CD4-positive, alpha-beta T cell treated with Interleukin-15 for 4 hours (primary cell): ENCODE measurements at regions not wholly inside any gene's neighbourhood (a gene's known extent, or its start where the extent isn't known, plus 50 kb on each side); places are given as distances from the start of the nearest gene placed in this dataset.
A peak's percentile ranks its signal among the peaks of the same experiment; 100 is the strongest.
"Not testable (repeated sequence)": the region's sequence is repeated elsewhere in the genome, so short reads cannot be mapped to it uniquely, and the experiment has no call there.

Experiments used
- DNase-seq: peaks from one replicate; pipeline ENCODE4 v3.0.0-alpha.2; 2020; ENCODE audit warnings: low spot score

DNA sequence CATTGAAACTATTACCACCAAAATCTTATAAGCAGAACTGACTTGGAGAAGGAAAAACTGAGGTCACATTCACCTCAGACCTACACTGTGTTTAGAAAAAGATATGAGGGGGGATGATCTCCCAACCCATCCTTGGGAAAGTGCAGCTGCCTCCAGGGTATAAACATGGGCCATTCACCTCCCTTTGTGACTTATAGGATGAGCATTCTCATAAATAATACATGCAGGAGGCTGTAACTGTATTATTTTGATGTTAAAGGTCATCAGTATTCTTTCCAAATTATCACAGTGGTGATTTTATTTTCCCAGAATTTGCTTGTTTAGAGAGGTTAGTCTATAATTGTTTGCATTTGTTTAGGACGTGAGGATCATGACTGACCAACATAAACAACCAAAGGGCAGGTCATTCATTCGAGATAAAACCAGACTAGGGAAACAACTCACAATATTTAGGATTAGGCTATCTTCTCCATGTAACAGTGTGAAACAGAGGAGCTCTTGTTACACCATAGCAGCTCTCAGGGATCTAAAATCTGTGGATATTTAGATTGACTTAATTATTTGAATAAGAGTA is 109.2 kb upstream of the NR5A2 start:
- DNase-seq = no peak

DNA sequence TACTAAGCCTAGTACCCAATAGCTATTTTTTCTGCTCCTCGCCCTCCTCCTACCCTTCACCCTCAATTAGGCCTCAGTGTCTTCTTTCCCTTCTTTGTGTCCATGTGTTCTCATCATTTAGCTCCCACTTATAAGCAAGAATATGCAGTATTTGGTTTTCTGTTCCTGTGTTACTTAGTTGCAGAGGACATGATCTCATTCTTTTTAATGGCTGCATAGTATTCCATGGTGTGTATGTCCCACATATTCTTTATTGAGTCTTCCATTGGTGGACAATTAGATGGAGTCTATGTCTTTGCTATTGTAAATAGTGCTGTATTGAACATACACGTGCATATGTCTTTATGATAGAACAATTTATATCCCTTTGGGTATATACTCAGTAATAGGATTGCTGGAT is 106.9 kb upstream of the NR5A2 start:
- no peak for DNase-seq

DNA sequence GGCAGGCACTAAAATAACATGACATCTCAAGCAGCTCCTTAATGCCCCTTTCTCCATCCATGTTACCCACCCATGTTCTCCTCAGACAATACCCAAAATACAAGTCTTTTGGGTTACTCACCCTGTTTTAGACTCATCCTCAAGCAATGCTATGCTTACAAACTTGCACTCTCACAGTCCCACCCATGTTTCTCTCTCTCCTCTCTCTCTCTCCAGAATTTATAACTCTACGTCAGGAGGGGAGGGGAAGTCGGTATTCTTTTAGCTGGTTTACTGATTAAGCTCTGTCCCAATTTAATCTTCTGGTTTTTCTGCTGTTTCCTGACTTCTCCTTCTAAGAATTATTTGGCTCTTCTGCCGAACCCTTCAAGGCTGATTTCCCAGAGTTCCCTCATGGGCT is 98.0 kb upstream of the NR5A2 start:
- DNase-seq = no peak

DNA sequence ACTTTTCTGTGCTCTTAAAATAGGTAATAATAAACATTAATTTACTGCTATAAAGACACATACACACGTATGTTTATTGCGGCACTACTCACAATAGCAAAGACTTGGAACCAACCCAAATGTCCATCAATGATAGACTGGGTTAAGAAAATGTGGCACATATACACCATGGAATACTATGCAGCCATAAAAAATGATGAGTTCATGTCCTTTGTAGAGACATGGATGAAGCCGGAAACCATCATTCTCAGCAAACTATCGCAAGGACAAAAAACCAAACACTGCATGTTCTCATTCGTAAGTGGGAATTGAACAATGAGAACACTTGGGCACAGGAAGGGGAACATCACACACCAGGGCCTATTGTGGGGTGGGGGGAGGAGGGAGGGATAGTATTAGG is 97.4 kb upstream of the NR5A2 start:
- DNase-seq = not testable (repeated sequence)

DNA sequence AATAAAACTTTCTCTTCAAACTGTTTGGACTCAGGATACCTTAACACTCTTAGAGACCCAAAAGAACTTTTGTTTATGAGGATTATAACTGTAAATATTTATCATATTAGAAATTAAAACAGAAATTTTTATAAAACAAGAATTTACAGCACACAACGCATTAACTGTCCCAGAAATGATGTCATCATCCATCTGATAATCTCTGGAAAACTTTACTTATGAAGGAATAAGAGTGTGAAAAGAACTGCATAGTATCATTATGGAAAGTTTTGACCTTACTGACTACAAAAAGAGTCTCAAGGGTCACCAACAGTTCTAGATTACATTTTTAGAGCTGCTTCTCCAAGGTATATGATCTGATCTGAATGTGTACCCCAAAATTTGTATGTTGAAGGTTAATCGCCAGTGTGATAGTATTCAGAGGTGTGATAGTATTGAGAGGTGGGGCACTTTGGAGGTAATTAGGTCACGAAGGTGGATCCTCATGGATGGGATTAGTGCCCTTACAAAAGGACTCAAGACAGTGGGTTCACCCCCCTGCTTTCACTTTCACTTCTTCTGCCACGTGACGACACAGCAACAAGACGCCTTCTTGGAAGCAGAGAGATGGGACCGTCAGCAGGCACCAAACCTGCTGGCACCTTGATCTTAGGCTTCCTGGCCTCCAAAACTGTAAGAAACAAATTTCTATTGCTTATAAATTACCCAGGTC is 95.7 kb upstream of the NR5A2 start:
- DNase-seq = peak; percentile 4

DNA sequence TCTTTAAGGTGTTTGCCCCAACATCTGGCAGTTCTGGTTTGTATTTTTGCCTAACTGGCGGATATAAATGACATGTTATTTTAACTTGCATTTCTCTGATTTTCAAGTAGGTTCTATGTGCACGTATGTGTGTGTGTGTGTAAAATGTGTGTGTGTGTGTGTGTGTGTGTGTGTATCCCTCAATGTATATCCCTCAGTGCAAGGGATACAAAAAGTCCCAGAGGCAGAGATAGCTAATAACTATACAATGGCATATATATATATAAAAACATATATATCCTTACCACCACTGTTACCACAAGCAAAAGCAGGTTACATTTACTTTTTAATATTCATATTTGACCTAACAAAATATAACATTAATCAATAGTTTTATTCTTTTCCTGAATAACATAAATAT is 95.0 kb upstream of the NR5A2 start:
- no peak for DNase-seq

DNA sequence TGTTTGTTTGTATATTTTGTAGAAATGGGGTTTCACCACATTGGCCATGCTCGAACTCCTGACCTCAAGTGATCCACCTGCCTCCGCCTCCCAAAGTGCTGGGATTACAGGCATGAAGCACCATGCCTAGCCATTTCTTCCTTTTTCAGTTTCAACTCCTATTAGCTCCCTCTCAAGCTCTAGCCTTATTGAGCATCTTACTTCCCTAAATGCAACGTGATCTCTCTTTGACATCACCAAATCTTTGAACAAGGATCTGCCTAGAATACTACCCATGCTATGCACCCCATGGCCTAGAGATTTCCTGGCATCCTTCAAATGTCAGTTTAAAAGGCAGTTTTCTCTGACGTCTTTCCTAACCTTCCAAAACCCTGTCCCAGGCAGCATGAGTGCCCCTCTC is 91.1 kb upstream of the NR5A2 start:
- no peak for DNase-seq

DNA sequence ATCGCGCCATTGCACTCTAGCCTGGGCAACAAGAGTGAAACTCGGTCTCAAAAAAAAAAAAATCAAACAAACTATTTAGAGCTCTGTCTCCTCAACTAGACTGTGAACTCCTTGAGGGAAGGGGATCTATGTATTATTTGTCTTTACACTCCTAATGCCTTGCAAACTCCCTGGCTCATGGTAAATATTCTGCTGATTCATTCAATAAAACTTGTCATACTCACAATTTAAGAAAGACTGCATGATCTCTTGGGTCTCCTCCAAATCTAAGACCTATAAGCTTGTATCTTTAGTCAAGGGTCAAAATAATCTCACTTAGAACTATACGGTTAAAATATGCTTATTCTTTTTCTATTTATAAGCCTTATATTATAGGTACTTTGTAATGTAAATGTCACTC is 90.3 kb upstream of the NR5A2 start:
- DNase-seq = no peak

DNA sequence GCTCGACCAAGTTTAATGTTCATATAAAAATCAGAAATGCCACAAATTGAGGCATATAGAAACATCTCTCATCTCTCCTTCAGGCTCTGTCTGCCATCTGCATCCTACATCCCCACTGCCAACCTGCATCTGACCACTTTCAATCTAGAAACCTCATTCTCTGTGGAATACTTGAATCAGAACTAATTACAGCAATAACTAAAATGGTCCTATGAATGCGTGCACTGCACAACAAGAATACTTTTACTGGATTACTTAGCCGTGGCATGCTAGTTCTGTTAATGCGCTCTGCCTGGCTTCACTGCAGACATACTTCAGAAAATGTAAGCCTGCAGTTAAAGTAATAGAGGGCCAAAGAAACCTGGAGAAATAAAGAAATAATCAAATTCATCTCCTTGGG is 89.8 kb upstream of the NR5A2 start:
- DNase-seq = no peak

DNA sequence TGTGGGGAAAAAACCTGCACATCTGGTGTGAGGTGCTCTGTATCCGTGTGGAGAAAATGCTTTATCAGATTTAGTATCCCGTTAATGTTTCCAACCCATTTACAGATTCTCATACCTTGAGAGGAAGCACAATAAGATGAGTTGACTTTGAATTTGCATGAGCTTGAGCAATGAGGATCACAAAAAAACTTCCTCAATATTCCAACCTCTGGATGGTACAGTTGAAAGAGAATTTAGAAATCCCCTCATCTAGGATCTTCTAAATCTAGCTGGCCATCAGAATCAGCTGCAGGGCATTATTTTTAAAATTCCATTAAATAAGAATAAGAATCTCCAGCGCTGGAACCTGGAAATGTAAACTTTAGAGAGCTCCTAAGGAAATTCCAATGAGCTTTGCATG is 82.5 kb upstream of the NR5A2 start:
- DNase-seq = no peak

DNA sequence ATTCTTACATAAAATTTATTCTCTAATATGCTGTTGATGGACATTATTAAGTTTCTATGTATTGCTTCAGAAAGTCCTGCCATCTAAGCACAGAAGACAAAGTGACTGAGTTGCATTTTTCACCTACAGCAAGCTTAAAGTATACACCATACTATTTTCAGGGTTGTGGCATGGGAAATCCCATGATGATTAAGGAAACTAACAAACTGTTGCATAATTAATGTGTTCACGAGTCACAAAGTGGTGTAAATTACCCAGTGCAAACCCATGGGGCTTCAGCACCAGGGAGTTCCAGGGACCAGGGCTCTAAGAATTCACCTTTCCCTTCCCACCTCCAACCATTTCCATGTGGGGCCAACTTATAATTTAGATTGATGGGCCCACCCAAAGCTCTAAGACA is 81.9 kb upstream of the NR5A2 start:
- DNase-seq = no peak

DNA sequence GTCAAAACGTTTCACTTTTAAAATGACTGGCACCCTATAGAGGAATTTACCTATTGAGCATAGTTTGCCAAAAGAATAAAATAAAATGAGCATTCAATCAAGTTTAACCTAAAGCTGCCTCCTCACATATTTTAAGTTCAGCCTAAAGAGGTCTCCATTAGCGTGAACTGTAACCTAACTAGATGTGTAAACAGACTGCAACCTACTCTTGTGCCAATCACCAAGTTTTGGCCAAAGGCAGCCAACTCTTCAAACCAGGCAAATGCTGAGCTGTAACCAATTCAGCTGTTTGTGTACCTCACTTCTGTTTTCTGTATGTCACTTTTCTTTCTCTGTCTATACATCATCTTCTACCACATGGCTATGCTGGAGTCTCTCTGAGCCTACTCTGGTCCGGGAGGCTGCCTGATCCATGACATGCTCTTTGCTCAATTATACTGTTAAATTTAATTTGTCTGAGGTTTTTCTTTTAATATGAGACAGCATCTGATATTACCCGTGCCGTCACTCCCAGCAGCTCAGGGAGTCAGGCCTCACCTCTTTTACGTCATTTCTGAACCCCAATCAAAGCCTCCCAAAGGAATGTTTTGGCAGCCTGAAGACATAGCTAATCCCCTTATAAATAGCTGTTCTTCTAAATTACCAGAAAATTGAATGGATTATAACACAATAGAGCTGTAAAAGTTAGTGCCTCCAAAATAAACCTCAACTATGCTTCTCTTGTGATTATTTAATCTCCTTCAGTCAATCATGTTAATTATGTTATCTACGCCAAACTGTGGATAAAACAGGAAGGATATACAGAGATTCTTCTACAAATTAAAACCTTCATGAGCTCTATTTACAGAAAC is 81.0 kb upstream of the NR5A2 start:
- DNase-seq = no peak

DNA sequence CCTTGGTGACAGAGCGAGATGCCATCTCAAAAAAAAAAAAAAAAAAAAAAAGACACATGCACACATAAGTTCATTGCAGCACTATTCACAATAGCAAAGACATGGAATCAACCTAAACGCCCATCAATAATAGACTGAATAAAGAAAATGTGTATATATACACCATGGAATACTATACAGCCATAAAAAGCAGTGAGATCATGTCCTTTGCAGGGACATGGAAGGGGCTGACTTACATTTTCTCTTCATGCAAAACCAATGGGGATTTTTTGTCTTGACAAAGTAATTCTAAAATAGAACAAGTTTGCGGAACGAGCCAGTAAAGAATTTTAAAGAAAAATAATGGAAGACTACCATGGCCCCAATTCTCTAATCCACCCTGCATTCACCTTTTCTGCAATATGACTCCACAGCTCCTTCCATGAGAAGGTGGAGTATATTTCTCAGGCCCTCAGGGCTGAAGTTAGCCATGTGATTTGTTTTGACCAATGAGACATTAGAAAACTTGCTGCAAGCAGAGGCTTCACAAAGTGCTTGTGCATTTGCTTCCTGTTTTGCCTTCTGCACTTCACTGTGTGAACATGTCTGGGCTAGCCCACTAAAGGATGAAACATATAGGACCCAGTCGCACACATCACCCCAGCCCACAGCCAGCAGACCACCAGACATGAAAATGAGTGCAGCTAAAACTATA is 78.8 kb upstream of the NR5A2 start:
- no peak for DNase-seq

DNA sequence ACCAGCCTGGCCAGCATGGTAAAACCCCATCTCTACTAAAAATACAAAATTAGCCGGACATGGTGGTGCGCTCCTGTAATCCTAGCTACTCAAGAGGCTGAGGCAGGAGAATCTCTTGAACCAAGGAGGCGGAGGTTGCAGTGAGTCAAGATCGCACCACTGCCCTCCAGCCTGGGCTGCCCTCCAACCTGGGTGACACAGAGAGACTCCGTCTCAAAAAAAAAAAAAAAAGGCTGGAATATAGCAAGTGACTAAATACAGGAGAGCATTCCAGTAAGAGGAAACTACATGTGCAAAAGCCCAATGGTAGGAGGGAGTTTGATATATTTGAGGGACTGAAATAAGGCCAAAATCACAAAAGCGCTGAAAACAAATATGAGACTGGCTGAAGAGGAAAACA is 76.5 kb upstream of the NR5A2 start:
- DNase-seq = not testable (repeated sequence)

DNA sequence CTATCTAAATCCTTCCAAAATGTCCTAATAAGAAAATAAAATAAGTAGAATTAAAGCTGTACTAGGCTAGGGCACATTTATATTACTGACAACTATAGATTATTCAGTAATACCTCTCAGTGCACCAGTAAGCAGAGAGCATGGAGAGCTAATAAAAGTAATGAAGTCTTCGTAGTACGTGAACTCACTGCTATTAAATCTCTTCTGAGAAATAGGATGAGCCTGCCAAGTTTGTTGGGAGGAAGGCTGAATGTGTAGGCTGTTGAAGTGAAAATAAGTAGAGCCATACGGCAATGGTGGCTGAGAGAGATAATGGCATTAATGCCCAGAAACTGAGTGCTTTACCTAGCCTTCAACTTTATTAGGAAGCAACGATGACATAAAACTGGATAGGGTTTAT is 73.9 kb upstream of the NR5A2 start:
- DNase-seq = no peak

DNA sequence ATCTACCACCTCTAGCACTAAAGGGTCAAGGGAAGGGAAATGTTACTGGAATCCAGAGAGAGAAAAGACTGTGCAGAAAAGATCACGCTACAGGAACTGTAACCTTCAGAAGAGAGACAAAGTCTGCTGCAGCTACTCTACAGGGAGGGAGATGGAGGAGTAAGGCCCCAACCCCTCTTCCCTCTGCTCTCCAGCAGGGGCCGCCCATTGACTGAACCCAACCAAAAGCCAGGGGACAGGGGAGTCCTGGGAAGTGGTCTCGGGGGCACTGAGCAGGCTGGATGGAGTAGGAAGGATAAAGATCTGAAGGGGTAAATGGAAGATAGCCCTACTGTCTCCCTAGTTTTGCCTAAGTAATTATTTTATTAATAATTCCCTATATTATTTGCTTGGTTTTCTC is 72.8 kb upstream of the NR5A2 start:
- DNase-seq = no peak

DNA sequence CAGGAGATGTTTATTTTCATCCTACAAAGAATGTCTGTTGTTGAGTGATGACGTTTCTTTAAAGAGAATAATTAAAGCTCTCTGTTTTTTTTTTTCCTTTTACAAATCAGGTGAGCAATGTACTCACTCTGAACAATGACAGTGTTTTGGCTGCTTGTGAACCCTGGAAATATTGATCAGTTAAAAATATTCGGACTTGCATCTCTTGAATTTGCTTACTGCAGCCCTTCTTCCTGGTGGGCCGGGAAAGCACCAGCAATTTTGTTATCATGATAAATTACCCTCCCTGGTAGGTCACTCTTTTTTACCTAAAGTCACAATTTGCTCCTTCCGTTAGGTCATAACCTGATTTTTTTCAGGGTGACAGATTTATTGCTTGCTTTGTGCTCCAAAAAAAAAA is 72.3 kb upstream of the NR5A2 start:
- DNase-seq = no peak

DNA sequence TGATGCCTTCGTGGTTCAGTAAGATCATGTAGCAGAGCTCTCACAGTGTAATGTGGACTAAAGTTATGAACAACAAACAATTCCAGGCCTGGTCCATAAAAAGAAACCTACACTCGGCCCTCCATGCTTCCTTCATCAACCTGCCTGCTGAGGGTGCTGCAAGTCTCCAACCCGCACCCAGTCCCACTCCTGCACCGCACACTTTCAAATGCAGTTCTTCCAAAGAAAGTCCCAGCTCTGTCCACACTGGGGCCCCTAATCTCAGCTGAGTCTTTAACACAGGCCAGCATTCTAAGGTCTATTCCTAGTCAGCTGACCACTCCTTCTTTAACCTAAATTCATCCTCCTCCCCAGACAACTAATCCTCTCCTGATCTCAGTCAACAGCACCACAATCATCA is 71.5 kb upstream of the NR5A2 start:
- DNase-seq = no peak

DNA sequence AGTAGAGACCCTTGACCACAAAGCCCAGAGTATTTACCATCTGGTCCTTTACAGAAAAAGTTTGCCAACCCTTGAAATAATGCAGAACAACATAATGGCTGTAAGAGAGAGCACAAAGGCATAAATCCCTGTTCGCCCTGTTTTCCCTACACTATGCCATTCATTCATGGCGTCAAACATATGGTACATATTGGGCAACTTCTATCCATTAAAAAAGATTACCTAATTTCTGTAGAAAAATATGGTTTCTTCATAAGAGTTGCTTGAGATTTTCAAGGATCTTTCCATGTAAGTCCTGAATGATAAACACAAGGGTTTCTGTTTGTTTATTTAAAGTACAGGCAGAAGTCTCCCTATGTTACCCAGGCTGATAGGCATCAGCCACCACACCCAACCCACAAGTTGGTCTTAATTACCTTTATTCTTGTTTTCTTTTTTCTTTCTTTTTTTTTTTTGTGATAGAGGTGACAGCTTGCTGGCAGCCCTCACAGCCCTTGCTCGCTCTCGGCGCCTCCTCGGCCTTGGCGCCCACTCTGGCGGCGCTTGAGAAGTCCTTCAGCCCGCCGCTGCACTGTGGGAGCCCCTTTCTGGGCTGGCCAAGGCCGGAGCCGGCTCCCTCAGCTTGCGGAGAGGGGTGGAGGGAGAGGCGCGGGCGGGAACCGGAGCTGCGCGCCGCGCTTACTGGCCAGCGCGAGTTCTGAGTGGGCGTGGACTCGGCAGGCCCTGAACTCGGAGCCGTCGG is 68.3 kb upstream of the NR5A2 start:
- DNase-seq = no peak

DNA sequence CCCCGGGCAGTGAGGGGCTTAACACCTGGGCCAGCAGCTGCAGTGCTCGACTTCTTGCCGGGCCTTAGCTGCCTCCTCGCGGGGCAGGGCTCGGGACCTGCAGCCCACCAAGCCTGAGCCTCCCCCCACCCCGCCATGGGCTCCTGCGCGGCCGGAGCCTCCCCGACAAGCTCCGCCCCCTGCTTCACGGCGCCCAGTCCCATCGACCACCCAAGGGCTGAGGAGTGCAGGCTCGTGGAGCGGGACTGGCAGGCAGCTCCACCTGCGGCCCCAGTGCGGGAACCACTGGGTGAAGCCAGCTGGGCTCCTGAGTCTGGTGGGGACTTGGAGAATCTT is 67.8 kb upstream of the NR5A2 start:
- no peak for DNase-seq

DNA sequence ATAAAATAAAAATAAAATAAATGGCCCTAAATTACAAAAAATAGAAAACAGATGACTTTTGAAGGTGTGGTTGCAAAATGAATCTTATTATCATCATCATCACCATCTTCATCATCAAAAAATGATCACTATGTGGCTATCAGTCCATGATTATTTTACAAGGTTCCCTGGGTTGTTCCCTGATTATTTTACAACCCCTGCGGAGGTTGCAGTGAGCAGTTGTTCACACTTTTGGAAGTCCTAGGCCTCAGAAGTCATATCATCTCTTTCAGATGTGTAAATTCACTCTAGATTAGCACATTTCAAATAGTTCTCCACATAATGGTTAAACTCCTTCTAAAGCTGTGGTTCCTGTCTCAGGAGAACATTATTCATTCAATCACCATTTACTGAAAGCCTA is 57.4 kb upstream of the NR5A2 start:
- DNase-seq = no peak

DNA sequence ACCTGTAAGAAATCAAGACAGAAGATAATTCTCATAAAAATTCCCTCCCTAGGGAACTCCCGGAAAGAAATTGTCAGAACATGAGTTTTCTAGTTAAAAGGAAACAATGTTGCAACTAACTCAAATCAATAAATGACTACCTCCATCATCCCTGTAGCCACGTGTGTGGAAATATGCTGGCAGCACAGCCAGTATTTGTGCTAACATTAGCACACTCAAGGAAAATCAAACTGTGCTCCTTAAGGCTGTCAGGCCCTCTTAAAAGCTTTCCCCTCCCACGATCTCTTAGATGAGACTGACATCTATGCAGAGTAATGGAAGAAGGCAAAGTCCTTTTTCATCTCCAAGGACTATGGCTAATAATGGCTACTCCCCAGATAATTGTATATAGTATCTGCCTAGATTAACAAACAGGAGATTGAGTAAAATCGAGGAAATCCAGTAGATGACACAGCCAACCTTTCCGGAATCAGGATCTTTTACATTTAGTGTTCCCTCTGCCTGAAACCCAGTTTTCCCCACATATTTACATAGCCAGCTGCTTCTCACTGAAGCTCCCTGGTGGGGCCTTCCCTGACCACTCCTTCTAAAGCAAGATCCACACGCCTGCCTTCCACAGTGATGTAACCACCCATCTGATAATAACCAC is 50.9 kb upstream of the NR5A2 start:
- no peak for DNase-seq
